ENCODE measurements at regions not wholly inside any gene's neighbourhood (a gene's known extent, or its start where the extent isn't known, plus 50 kb on each side); places are given as distances from the start of the nearest gene placed in this dataset.

GRCh38 chr9:11335011-11335410 lies 722.2 kb upstream of the PTPRD start:
- DNase-seq: no peak

GRCh38 chr9:11338130-11338529 lies 725.3 kb upstream of the PTPRD start:
- no peak for DNase-seq

- DNase-seq: no peak
Measured at GRCh38 chr9:11340654-11341053, 727.9 kb upstream of the PTPRD start.

GRCh38 chr9:11347437-11347836 lies 734.6 kb upstream of the PTPRD start:
- DNase-seq: no peak

- no peak for DNase-seq
Measured at GRCh38 chr9:11348366-11348765, 735.6 kb upstream of the PTPRD start.

- no peak for DNase-seq
Measured at GRCh38 chr9:11349187-11349586, 736.4 kb upstream of the PTPRD start.

GRCh38 chr9:11352612-11353011 lies 739.8 kb upstream of the PTPRD start:
- no peak for DNase-seq

- DNase-seq: no peak
Measured at GRCh38 chr9:11356067-11356466, 743.3 kb upstream of the PTPRD start.

- DNase-seq: no peak
Measured at GRCh38 chr9:11366585-11367129, 753.9 kb upstream of the PTPRD start.

GRCh38 chr9:11374926-11375325 lies 762.1 kb upstream of the PTPRD start:
- DNase-seq: no peak

- no peak for DNase-seq
Measured at GRCh38 chr9:11402621-11403020, 789.8 kb upstream of the PTPRD start.

GRCh38 chr9:11414241-11414640 lies 801.4 kb upstream of the PTPRD start:
- no peak for DNase-seq

GRCh38 chr9:11417782-11418181 lies 805.0 kb upstream of the PTPRD start:
- DNase-seq: no peak

- no peak for DNase-seq
Measured at GRCh38 chr9:11431490-11431889, 818.7 kb upstream of the PTPRD start.

- DNase-seq: no peak
Measured at GRCh38 chr9:11432361-11432760, 819.6 kb upstream of the PTPRD start.

GRCh38 chr9:11443631-11444030 lies 830.8 kb upstream of the PTPRD start:
- no peak for DNase-seq

GRCh38 chr9:11457825-11458790 lies 845.3 kb upstream of the PTPRD start:
- no peak for DNase-seq

GRCh38 chr9:11469745-11470144 lies 856.9 kb upstream of the PTPRD start:
- DNase-seq: no peak

- DNase-seq: no peak
Measured at GRCh38 chr9:11471321-11471720, 858.5 kb upstream of the PTPRD start.

GRCh38 chr9:11500780-11501179 lies 888.0 kb upstream of the PTPRD start:
- no peak for DNase-seq

GRCh38 chr9:11506980-11507379 lies 894.2 kb upstream of the PTPRD start:
- no peak for DNase-seq

GRCh38 chr9:11537566-11537965 lies 924.8 kb upstream of the PTPRD start:
- DNase-seq: no peak

GRCh38 chr9:11542781-11543180 lies 930.0 kb upstream of the PTPRD start:
- DNase-seq: no peak

GRCh38 chr9:11546231-11546630 lies 933.4 kb upstream of the PTPRD start:
- DNase-seq: no peak

All from T1000 (cell line).